ENCODE measurements at regions not wholly inside any gene's neighbourhood (a gene's known extent, or its start where the extent isn't known, plus 50 kb on each side); places are given as distances from the start of the nearest gene placed in this dataset.

DNA sequence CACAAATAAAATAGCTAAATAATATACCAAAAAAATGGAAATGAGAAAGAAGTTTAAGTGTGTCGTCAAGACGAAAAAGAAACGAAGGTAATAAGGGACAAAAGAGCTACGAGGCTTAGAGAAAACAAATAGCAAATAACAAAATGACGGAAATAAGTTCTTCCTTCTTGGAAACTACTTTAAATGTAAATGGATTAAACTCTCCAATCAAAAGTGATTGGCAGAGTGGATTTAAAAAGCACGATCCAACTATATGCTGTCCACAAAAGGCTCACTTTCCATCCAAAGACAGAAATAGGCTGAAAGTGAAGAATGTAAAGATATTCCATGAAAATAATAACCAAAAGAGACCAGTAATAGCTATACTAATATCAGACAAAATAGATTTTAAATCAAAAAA lies 82.4 kb downstream of the DIO3 start:
- Mint-ChIP-seq H3K4me3 (ENCODE audit: unreplicated experiment) (no peak overlapping the region), H3K27me3 (ENCODE audit: unreplicated experiment) (no peaks in the 10 kb centered on the region)

GRCh38 chr14:101654051-101654450 lies 92.8 kb downstream of the DIO3 start:
- TF ChIP-seq, protein P1, sequence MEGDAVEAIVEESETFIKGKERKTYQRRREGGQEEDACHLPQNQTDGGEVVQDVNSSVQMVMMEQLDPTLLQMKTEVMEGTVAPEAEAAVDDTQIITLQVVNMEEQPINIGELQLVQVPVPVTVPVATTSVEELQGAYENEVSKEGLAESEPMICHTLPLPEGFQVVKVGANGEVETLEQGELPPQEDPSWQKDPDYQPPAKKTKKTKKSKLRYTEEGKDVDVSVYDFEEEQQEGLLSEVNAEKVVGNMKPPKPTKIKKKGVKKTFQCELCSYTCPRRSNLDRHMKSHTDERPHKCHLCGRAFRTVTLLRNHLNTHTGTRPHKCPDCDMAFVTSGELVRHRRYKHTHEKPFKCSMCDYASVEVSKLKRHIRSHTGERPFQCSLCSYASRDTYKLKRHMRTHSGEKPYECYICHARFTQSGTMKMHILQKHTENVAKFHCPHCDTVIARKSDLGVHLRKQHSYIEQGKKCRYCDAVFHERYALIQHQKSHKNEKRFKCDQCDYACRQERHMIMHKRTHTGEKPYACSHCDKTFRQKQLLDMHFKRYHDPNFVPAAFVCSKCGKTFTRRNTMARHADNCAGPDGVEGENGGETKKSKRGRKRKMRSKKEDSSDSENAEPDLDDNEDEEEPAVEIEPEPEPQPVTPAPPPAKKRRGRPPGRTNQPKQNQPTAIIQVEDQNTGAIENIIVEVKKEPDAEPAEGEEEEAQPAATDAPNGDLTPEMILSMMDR (IDR thresholded peaks at IDR 0.05; ENCODE audit: unreplicated experiment): no peak
- H3K4me1 Mint-ChIP-seq (ENCODE audit: unreplicated experiment): no peaks in the 10 kb centered on the region

More for the DNA sequence above, 82.4 kb downstream of the DIO3 start:
- H3K4me1 Mint-ChIP-seq (ENCODE audit: unreplicated experiment): no peaks in the 10 kb centered on the region
- TF ChIP-seq, protein P1 (IDR thresholded peaks at IDR 0.05; ENCODE audit: unreplicated experiment): no peak
- DNase-seq (ENCODE audit: low spot score): no peak
- no peaks in the 10 kb centered on the region for H3K9me3 Mint-ChIP-seq (ENCODE audit: unreplicated experiment)
- H3K36me3 Mint-ChIP-seq (ENCODE audit: low read depth, unreplicated experiment): no peaks in the 10 kb centered on the region
- H3K27ac Mint-ChIP-seq (ENCODE audit: unreplicated experiment): no peak overlapping the region

GRCh38 chr14:101657372-101657771 lies 96.1 kb downstream of the DIO3 start:
- H3K27me3 Mint-ChIP-seq (ENCODE audit: unreplicated experiment): no peaks in the 10 kb centered on the region
- no peak overlapping the region for H3K4me3 Mint-ChIP-seq (ENCODE audit: unreplicated experiment)
- H3K9me3 Mint-ChIP-seq (ENCODE audit: unreplicated experiment): no peaks in the 10 kb centered on the region
- no peak overlapping the region for H3K27ac Mint-ChIP-seq (ENCODE audit: unreplicated experiment)
- H3K36me3 Mint-ChIP-seq (ENCODE audit: low read depth, unreplicated experiment): no peaks in the 10 kb centered on the region
- DNase-seq (ENCODE audit: low spot score): no peak
- TF ChIP-seq, protein P1 (IDR thresholded peaks at IDR 0.05; ENCODE audit: unreplicated experiment): no peak
- H3K4me1 Mint-ChIP-seq (ENCODE audit: unreplicated experiment): no peaks in the 10 kb centered on the region

More at GRCh38 chr14:101654051-101654450, 92.8 kb downstream of the DIO3 start:
- DNase-seq (ENCODE audit: low spot score): no peak
- Mint-ChIP-seq H3K27me3 (ENCODE audit: unreplicated experiment) (no peaks in the 10 kb centered on the region), H3K27ac (ENCODE audit: unreplicated experiment) (no peak overlapping the region), H3K36me3 (ENCODE audit: low read depth, unreplicated experiment) (no peaks in the 10 kb centered on the region), H3K9me3 (ENCODE audit: unreplicated experiment) (no peaks in the 10 kb centered on the region), H3K4me3 (ENCODE audit: unreplicated experiment) (no peak overlapping the region)

DNA sequence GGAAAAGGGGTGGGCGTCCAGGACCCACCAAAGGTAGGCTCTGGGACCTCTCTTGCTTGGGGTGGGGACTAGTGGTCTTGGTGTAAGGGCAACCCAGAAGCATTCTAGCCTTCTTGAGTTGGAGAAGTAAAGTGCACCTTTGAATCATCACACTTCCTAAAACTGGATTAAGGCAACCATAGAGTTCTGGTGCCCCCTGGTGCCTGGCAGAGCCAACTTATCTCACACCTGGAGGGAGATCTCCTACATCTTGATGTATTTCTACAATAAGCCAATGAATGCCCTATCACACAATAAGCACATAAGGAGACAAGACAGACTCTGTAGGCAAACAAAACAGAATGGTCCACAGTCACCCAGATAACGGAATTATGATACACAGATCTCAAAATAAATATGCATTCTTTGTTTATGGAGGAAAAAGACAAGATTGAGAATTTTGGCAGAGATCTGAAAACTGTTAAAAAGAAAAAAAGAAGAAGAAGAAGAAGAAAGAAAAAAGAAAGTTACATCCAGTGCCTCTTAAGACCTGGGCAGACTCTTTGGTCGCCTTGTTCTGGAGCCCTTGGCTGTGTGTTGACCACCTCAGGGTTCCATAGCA lies 95.9 kb upstream of the PPP2R5C start:
- TF ChIP-seq, protein P1 (IDR thresholded peaks at IDR 0.05; ENCODE audit: unreplicated experiment): peak; percentile 59
- H3K27me3 Mint-ChIP-seq (ENCODE audit: unreplicated experiment): no peaks in the 10 kb centered on the region
- no peak overlapping the region for H3K27ac Mint-ChIP-seq (ENCODE audit: unreplicated experiment)
- H3K4me3 Mint-ChIP-seq (ENCODE audit: unreplicated experiment): no peak overlapping the region
- DNase-seq (ENCODE audit: low spot score): peak; percentile 75
- H3K4me1 Mint-ChIP-seq (ENCODE audit: unreplicated experiment): no peaks in the 10 kb centered on the region
- H3K36me3 Mint-ChIP-seq (ENCODE audit: low read depth, unreplicated experiment): no peaks in the 10 kb centered on the region
- H3K9me3 Mint-ChIP-seq (ENCODE audit: unreplicated experiment): no peaks in the 10 kb centered on the region

GRCh38 chr14:101666264-101666663 lies 95.2 kb upstream of the PPP2R5C start:
- H3K9me3 Mint-ChIP-seq (ENCODE audit: unreplicated experiment): no peaks in the 10 kb centered on the region
- H3K4me3 Mint-ChIP-seq (ENCODE audit: unreplicated experiment): no peak overlapping the region
- DNase-seq (ENCODE audit: low spot score): no peak
- no peaks in the 10 kb centered on the region for H3K27me3 Mint-ChIP-seq (ENCODE audit: unreplicated experiment)
- H3K4me1 Mint-ChIP-seq (ENCODE audit: unreplicated experiment): no peaks in the 10 kb centered on the region
- H3K27ac Mint-ChIP-seq (ENCODE audit: unreplicated experiment): no peak overlapping the region
- H3K36me3 Mint-ChIP-seq (ENCODE audit: low read depth, unreplicated experiment): no peaks in the 10 kb centered on the region
- TF ChIP-seq, protein P1 (IDR thresholded peaks at IDR 0.05; ENCODE audit: unreplicated experiment): no peak

Measured in endothelial cell (in vitro differentiated cells).